ENCODE measurements at regions not wholly inside any gene's neighbourhood (a gene's known extent, or its start where the extent isn't known, plus 50 kb on each side); places are given as distances from the start of the nearest gene placed in this dataset.

DNA sequence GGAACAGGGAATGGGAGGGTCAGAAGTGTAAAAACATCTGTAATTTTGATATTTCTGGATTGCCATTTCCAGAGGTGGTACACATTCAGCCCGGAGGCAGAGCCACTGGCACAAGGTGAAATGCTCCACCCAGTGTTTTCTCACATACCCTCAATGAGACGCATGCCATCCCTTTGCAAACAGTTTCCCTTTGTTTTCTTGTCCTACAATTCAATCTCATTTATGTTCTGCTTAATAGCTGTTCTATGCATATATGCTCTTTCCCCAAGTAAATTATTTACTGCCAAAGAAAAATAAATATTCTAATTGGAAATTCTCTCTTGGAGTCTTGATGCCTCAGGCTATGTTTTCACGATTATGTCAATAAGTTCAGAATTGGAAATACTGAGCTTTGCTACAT, 369.7 kb upstream of the AKR1E2 start:
- Histone ChIP-seq H3K27ac (no peak overlapping the region), H3K4me3 (no peak overlapping the region), H3K4me1 (no peaks in the 10 kb centered on the region), H3K36me3 (no peaks in the 10 kb centered on the region), H3K9me3 (no peaks in the 10 kb centered on the region), H3K27me3 (no peaks in the 10 kb centered on the region)
- intact Hi-C loops (cut with DNase I): no loop called here
- TF ChIP-seq, protein P1, sequence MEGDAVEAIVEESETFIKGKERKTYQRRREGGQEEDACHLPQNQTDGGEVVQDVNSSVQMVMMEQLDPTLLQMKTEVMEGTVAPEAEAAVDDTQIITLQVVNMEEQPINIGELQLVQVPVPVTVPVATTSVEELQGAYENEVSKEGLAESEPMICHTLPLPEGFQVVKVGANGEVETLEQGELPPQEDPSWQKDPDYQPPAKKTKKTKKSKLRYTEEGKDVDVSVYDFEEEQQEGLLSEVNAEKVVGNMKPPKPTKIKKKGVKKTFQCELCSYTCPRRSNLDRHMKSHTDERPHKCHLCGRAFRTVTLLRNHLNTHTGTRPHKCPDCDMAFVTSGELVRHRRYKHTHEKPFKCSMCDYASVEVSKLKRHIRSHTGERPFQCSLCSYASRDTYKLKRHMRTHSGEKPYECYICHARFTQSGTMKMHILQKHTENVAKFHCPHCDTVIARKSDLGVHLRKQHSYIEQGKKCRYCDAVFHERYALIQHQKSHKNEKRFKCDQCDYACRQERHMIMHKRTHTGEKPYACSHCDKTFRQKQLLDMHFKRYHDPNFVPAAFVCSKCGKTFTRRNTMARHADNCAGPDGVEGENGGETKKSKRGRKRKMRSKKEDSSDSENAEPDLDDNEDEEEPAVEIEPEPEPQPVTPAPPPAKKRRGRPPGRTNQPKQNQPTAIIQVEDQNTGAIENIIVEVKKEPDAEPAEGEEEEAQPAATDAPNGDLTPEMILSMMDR (IDR thresholded peaks at IDR 0.05): no peak
- ATAC-seq: no peak
- no peak for DNase-seq

GRCh38 chr10:4453950-4454349, 372.1 kb upstream of the AKR1E2 start:
- Histone ChIP-seq H3K4me1 (no peaks in the 10 kb centered on the region), H3K9me3 (no peaks in the 10 kb centered on the region), H3K27me3 (no peaks in the 10 kb centered on the region), H3K27ac (no peak overlapping the region), H3K4me3 (no peak overlapping the region), H3K36me3 (no peaks in the 10 kb centered on the region)
- TF ChIP-seq, protein P1 (IDR thresholded peaks at IDR 0.05): no peak
- no peak for ATAC-seq
- intact Hi-C loops (cut with DNase I): no loop called here
- no peak for DNase-seq

DNA sequence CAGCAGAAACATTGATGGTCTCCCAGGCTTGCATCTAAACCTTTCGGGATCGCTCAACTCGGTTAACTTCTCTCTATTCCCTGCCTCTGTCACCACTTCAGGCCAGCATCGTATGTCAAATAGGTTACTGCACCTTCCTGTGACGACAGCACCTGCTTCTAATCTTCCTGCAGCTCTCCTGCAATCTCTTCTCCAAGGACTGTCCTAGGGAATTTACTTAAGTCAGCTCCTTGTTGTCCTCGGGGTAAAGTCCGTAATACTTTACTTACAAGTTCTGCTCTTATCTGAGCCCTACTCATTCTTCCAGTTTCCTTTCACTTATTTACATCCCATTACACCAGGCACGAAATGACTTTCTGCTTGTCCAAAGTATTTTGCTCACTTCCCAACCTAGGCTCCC, 372.7 kb upstream of the AKR1E2 start:
- Histone ChIP-seq H3K27ac (no peak overlapping the region), H3K9me3 (no peaks in the 10 kb centered on the region), H3K27me3 (no peaks in the 10 kb centered on the region), H3K36me3 (no peaks in the 10 kb centered on the region), H3K4me3 (no peak overlapping the region), H3K4me1 (no peaks in the 10 kb centered on the region)
- ATAC-seq (no peak), DNase-seq (no peak)
- intact Hi-C loops (cut with DNase I): no loop called here
- TF ChIP-seq, protein P1 (IDR thresholded peaks at IDR 0.05): no peak

GRCh38 chr10:4450981-4451908, 374.8 kb upstream of the AKR1E2 start:
- Histone ChIP-seq H3K36me3 (no peaks in the 10 kb centered on the region), H3K27me3 (no peaks in the 10 kb centered on the region), H3K4me3 (no peak overlapping the region), H3K9me3 (no peaks in the 10 kb centered on the region), H3K4me1 (no peaks in the 10 kb centered on the region), H3K27ac (peak overlapping the region in 1 of 2 donors; percentile 21)
- DNase-seq: peak in 1 of 4 donors; percentile 44
- ATAC-seq: peak; percentile 45
- TF ChIP-seq, protein P1 (IDR thresholded peaks at IDR 0.05): no peak
- intact Hi-C loops (cut with DNase I): no loop called here

DNA sequence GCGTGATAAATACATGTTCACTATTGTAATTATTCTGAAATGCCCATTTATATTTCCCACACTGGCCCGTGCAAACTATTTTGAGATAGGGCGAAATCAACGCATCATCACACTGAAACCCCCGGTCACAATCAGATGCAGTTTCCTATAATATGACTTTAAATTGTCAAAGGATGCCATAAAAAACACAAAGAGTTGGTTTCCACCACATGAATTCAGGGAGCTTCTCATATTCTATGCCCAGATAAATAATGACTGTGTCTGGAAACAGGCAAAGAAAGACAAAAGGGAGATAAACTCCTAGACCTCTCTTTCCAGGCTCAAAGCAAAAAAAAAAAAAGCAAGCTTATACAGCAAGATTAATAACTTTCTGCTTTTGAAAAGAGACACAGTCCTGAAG, 375.8 kb upstream of the AKR1E2 start:
- Histone ChIP-seq H3K27me3 (no peaks in the 10 kb centered on the region), H3K4me3 (no peak overlapping the region), H3K9me3 (no peaks in the 10 kb centered on the region), H3K36me3 (no peaks in the 10 kb centered on the region), H3K4me1 (no peaks in the 10 kb centered on the region), H3K27ac (no peak overlapping the region)
- intact Hi-C loops (cut with DNase I): no loop called here
- ATAC-seq: no peak
- TF ChIP-seq, protein P1 (IDR thresholded peaks at IDR 0.05): no peak
- no peak for DNase-seq

All from left lung (tissue), 4 donors.